ENCODE measurements at regions not wholly inside any gene's neighbourhood (a gene's known extent, or its start where the extent isn't known, plus 50 kb on each side); places are given as distances from the start of the nearest gene placed in this dataset.

- TF ChIP-seq MAX (IDR thresholded peaks at IDR 0.05; ENCODE audit: insufficient read depth, insufficient read length) (no peak), CTCF (IDR thresholded peaks at IDR 0.05; ENCODE audit: extremely low read depth in 1 of 2, insufficient read depth in 1 of 2, low read depth in 1 of 2, low read length in 2 of 2) (no peak), JUN (IDR thresholded peaks at IDR 0.05; ENCODE audit: borderline replicate concordance, insufficient read depth, insufficient read length, low read depth) (no peak), POLR2A (IDR thresholded peaks at IDR 0.05; ENCODE audit: low read depth, low read length) (no peak), MYC (IDR thresholded peaks at IDR 0.05; ENCODE audit: low read depth, low read length) (no peak), EZH2 (IDR thresholded peaks at IDR 0.05; ENCODE audit: borderline replicate concordance, low read depth, low read length, severe bottlenecking) (no peak), FOS (IDR thresholded peaks at IDR 0.05; ENCODE audit: borderline replicate concordance, insufficient read depth, low read length) (no peak)
These were observed 237.6 kb downstream of the ALDH8A1 start for GRCh38 chr6:134712311-134712710.

Measured in endothelial cell of umbilical vein (primary cell).